Loucy (cell line): ENCODE measurements at regions not wholly inside any gene's neighbourhood (a gene's known extent, or its start where the extent isn't known, plus 50 kb on each side); places are given as distances from the start of the nearest gene placed in this dataset.

Source experiments
- H2AFZ ChIP-seq: fragments of 200-600 bp; sonication (generic); 2 replicates; pipeline ENCODE4 v1.6.0; 2016; ENCODE audit warnings: antibody characterized with exemption, mild to moderate bottlenecking, low read length, moderate library complexity
- H3F3A ChIP-seq: fragments of 200-600 bp; 2 replicates; pipeline ENCODE4 v1.6.0; 2016; ENCODE audit warnings: antibody characterized with exemption, low read depth, mild to moderate bottlenecking
- H3K27me3 ChIP-seq: fragments of 200-600 bp; sonication (generic); 2 replicates; pipeline ENCODE4 v1.6.1; 2014; ENCODE audit warnings: low read length, mild to moderate bottlenecking; ENCODE audit not compliant: insufficient read depth, poor library complexity, severe bottlenecking
- H3K36me3 ChIP-seq: fragments of 200-600 bp; sonication (generic); 2 replicates; pipeline ENCODE4 v1.6.1; 2016; ENCODE audit warnings: low read length; ENCODE audit not compliant: insufficient read depth
- H3K4me1 ChIP-seq: fragments of 200-600 bp; sonication (generic); 2 replicates; pipeline ENCODE4 v1.5.1; 2014; ENCODE audit warnings: low read length, mild to moderate bottlenecking; ENCODE audit not compliant: insufficient read depth, poor library complexity, severe bottlenecking
- H3K4me2 ChIP-seq: fragments of 200-600 bp; sonication (generic); 2 replicates; pipeline ENCODE4 v1.6.0; 2014; ENCODE audit warnings: antibody characterized with exemption, low read length, low read depth, mild to moderate bottlenecking; ENCODE audit not compliant: poor library complexity, severe bottlenecking
- H3K4me3 ChIP-seq: fragments of 200-600 bp; sonication (generic); 2 replicates; pipeline ENCODE4 v1.5.1; 2014; ENCODE audit warnings: low read length, mild to moderate bottlenecking, mixed read lengths; ENCODE audit not compliant: poor library complexity, severe bottlenecking
- H3K79me2 ChIP-seq: fragments of 200-600 bp; sonication (generic); 2 replicates; pipeline ENCODE4 v1.6.1; 2014; ENCODE audit warnings: low read length; ENCODE audit not compliant: insufficient read depth
- H3K9ac ChIP-seq: fragments of 200-600 bp; sonication (generic); 2 replicates; pipeline ENCODE4 v1.6.0; 2014; ENCODE audit warnings: mild to moderate bottlenecking, low read depth, low read length, moderate library complexity; ENCODE audit not compliant: poor library complexity, severe bottlenecking
- H3K9me2 ChIP-seq: fragments of 200-600 bp; sonication (generic); replicated peaks from 2 replicates; pipeline ENCODE4 v1.6.1; 2016; ENCODE audit warnings: low read depth, low read length, mixed read lengths
- H3K9me3 ChIP-seq: fragments of 200-600 bp; sonication (generic); 2 replicates; pipeline ENCODE4 v1.6.1; 2014; ENCODE audit warnings: mild to moderate bottlenecking, antibody characterized with exemption, low read length, low read depth; ENCODE audit not compliant: insufficient read depth
- H4K20me1 ChIP-seq: fragments of 200-600 bp; sonication (generic); 2 replicates; pipeline ENCODE4 v1.6.0; 2014; ENCODE audit warnings: antibody characterized with exemption, low read length, mild to moderate bottlenecking; ENCODE audit not compliant: insufficient read depth, poor library complexity, severe bottlenecking
- CTCF ChIP-seq: fragments of 200-600 bp; sonication (generic); conservative IDR thresholded peaks from 2 replicates; pipeline ENCODE4 v1.5.1; 2014; ENCODE audit warnings: mild to moderate bottlenecking, antibody characterized with exemption, low read length
- EZH2phosphoT487 ChIP-seq: fragments of 200-600 bp; IDR thresholded peaks from 2 replicates; pipeline ENCODE4 v1.6.1; 2018; ENCODE audit warnings: antibody characterized with exemption, mild to moderate bottlenecking, moderate library complexity, borderline replicate concordance

- H3K4me3 ChIP-seq, result no peak overlapping the region
- H3K36me3 ChIP-seq, result no peaks in the 10 kb centered on the region
- no peaks in the 10 kb centered on the region for H4K20me1 ChIP-seq
- H3K9me2 ChIP-seq, result no peaks in the 10 kb centered on the region
- TF ChIP-seq CTCF (no peak), EZH2phosphoT487 (no peak)
- H3K4me2 ChIP-seq, result no peak overlapping the region
- no peak overlapping the region for H2AFZ ChIP-seq
- H3F3A ChIP-seq, result no peaks in the 10 kb centered on the region
- no peak overlapping the region for H3K9ac ChIP-seq
- H3K79me2 ChIP-seq, result no peaks in the 10 kb centered on the region
- no peaks in the 10 kb centered on the region for H3K27me3 ChIP-seq
- no peaks in the 10 kb centered on the region for H3K4me1 ChIP-seq
- H3K9me3 ChIP-seq, result no peaks in the 10 kb centered on the region
Observed at GRCh38 chr11:121953122-121953521, 162.9 kb downstream of the BLID start.

- Histone ChIP-seq H3K36me3 (no peaks in the 10 kb centered on the region), H3K9me3 (no peaks in the 10 kb centered on the region), H3K79me2 (no peaks in the 10 kb centered on the region), H3K4me2 (no peak overlapping the region), H3F3A (no peaks in the 10 kb centered on the region), H3K27me3 (no peaks in the 10 kb centered on the region), H4K20me1 (no peaks in the 10 kb centered on the region), H3K9ac (no peak overlapping the region), H3K9me2 (no peaks in the 10 kb centered on the region), H3K4me3 (no peak overlapping the region), H2AFZ (no peak overlapping the region), H3K4me1 (no peaks in the 10 kb centered on the region)
- TF ChIP-seq CTCF, result no peak
- no peak for TF ChIP-seq EZH2phosphoT487
Observed at GRCh38 chr11:121950160-121950559, 165.9 kb downstream of the BLID start.

- Histone ChIP-seq H3K4me1 (no peaks in the 10 kb centered on the region), H2AFZ (no peak overlapping the region), H3K4me3 (no peak overlapping the region), H3K9ac (no peak overlapping the region), H3K36me3 (no peaks in the 10 kb centered on the region), H3F3A (no peaks in the 10 kb centered on the region), H3K27me3 (no peaks in the 10 kb centered on the region), H4K20me1 (no peaks in the 10 kb centered on the region), H3K9me2 (no peaks in the 10 kb centered on the region), H3K4me2 (no peak overlapping the region), H3K9me3 (no peaks in the 10 kb centered on the region), H3K79me2 (no peaks in the 10 kb centered on the region)
- TF ChIP-seq CTCF (no peak), EZH2phosphoT487 (no peak)
Observed at GRCh38 chr11:121946514-121946913, 169.5 kb downstream of the BLID start.
